H1 (cell line): ENCODE measurements at regions not wholly inside any gene's neighbourhood (a gene's known extent, or its start where the extent isn't known, plus 50 kb on each side); places are given as distances from the start of the nearest gene placed in this dataset.

ENCODE experiments used
- CTCF ChIA-PET: fragments of 300-600 bp; sonication (Branson Sonifier 250); formaldehyde crosslinking; loops from one replicate; lab custom pipeline; 2021; ENCODE audit not compliant: partially characterized antibody; lab: Charles Lee
- POLR2A ChIA-PET: fragments of 300-600 bp; sonication (Branson Sonifier 250); formaldehyde crosslinking; loops from one replicate; lab custom pipeline; 2021; ENCODE audit warnings: inconsistent platforms; ENCODE audit not compliant: partially characterized antibody; lab: Charles Lee
- DNase-seq, 2 experiments: peaks; one replicate each; pipeline versions ENCODE4 v3.0.0 to v3.0.0-alpha.2; 2010 to 2022; ENCODE audit warnings: low spot score in 2 of 2, low read depth in 1 of 2, mixed read lengths in 1 of 2
- FAIRE-seq: peaks from 2 replicates; lab custom pipeline; 2011; peaks lifted over from hg19 to GRCh38; lab: Jason Lieb, UNC
- H2AFZ ChIP-seq: 2 replicates; pipeline ENCODE4 v1.8.1; 2012; ENCODE audit warnings: low read length, inconsistent platforms
- H2AK5ac ChIP-seq: 2 replicates; pipeline ENCODE4 v1.6.1; 2013; ENCODE audit warnings: low read depth, low read length
- H2BK120ac ChIP-seq: replicated peaks from 2 replicates; pipeline ENCODE3; 2013; ENCODE audit warnings: low read depth, low read length, inconsistent platforms
- H2BK12ac ChIP-seq: 2 replicates; pipeline ENCODE4 v1.6.1; 2013; ENCODE audit warnings: low read depth, low read length
- H2BK15ac ChIP-seq: 2 replicates; pipeline ENCODE4 v1.6.1; 2013; ENCODE audit warnings: low read length
- H2BK20ac ChIP-seq: 2 replicates; pipeline ENCODE4 v1.6.1; 2013; ENCODE audit warnings: low read length
- H2BK5ac ChIP-seq: 2 replicates; pipeline ENCODE4 v1.6.1; 2013; ENCODE audit warnings: low read depth, low read length
- H3K14ac ChIP-seq: 2 replicates; pipeline ENCODE4 v1.6.1; 2013; ENCODE audit warnings: inconsistent platforms; ENCODE audit not compliant: insufficient read length
- H3K18ac ChIP-seq: 2 replicates; pipeline ENCODE4 v1.6.1; 2013; ENCODE audit warnings: low read length; ENCODE audit errors: extremely low read depth
- H3K23ac ChIP-seq: 2 replicates; pipeline ENCODE4 v1.6.1; 2013; ENCODE audit warnings: inconsistent platforms; ENCODE audit not compliant: insufficient read length
- H3K23me2 ChIP-seq: 2 replicates; pipeline ENCODE4 v1.6.1; 2013; ENCODE audit warnings: low read depth, low read length
- H3K27ac ChIP-seq: 2 replicates; pipeline ENCODE4 v1.6.1; 2011; ENCODE audit warnings: low read depth, low read length, inconsistent platforms
- H3K27me3 ChIP-seq, 4 experiments: replicated peaks in 1 of 4; 1 replicate in 1 of 4; 2 replicates in 3 of 4; pipeline versions ENCODE4 v1.6.1 to v1.8.1; 2011 to 2013; ENCODE audit warnings: low read length in 3 of 4, mild to moderate bottlenecking in 3 of 4, inconsistent platforms in 2 of 4, mixed read lengths in 2 of 4, moderate library complexity in 1 of 4; ENCODE audit not compliant: control insufficient read depth in 3 of 4, insufficient read depth in 3 of 4; ENCODE audit errors: extremely low read depth in 1 of 4
- H3K36me3 ChIP-seq, 4 experiments: 2 replicates each; pipeline versions ENCODE4 v1.6.1 to v1.8.1; 2011 to 2013; ENCODE audit warnings: mild to moderate bottlenecking in 4 of 4, low read length in 3 of 4, moderate library complexity in 2 of 4, control low read depth in 1 of 4, inconsistent platforms in 1 of 4; ENCODE audit not compliant: insufficient read depth in 4 of 4, control insufficient read depth in 2 of 4
- H3K4ac ChIP-seq: replicated peaks from 2 replicates; pipeline ENCODE3; 2013; ENCODE audit warnings: low read length, low read depth, mixed read lengths, inconsistent platforms; ENCODE audit not compliant: insufficient read length
- H3K4me1 ChIP-seq, 4 experiments: replicated peaks in 1 of 4; 1 replicate in 1 of 4; 2 replicates in 3 of 4; pipeline versions ENCODE4 v1.6.1 to v1.8.1; 2011 to 2013; ENCODE audit warnings: low read length in 3 of 4, inconsistent platforms in 2 of 4, mixed read lengths in 1 of 4; ENCODE audit not compliant: insufficient read depth in 4 of 4, control insufficient read depth in 3 of 4
- H3K4me2 ChIP-seq, 2 experiments: 2 replicates each; pipeline versions ENCODE4 v1.6.1 to v1.8.1; 2011 to 2013; ENCODE audit warnings: low read depth in 2 of 2, low read length in 2 of 2, control low read depth in 1 of 2, inconsistent platforms in 1 of 2, mild to moderate bottlenecking in 1 of 2; ENCODE audit not compliant: insufficient read depth in 1 of 2
- H3K4me3 ChIP-seq, 4 experiments: fragments of 200-600, 300-600 bp in 1 of 4; sonication (generic), shearing (Covaris generic), sonication (Bioruptor Twin) in 1 of 4; 2 replicates each; pipeline versions ENCODE4 v1.5.1 to v1.8.1; 2011 to 2016; ENCODE audit warnings: low read length in 4 of 4, low read depth in 3 of 4, control low read depth in 2 of 4, inconsistent platforms in 2 of 4, mild to moderate bottlenecking in 2 of 4, mixed read lengths in 1 of 4, moderate library complexity in 1 of 4; ENCODE audit not compliant: insufficient read depth in 2 of 4; ENCODE audit errors: extremely low read depth in 1 of 4
- H3K56ac ChIP-seq: replicated peaks from 2 replicates; pipeline ENCODE3; 2013; ENCODE audit warnings: low read depth, mild to moderate bottlenecking, mixed read lengths, low read length, inconsistent platforms; ENCODE audit not compliant: insufficient read length
- H3K79me1 ChIP-seq: 2 replicates; pipeline ENCODE4 v1.6.1; 2013; ENCODE audit warnings: low read depth, low read length, control low read depth
- H3K79me2 ChIP-seq, 2 experiments: 2 replicates each; pipeline versions ENCODE4 v1.6.1 to v1.8.1; 2012 to 2013; ENCODE audit warnings: low read length in 2 of 2, mild to moderate bottlenecking in 2 of 2, inconsistent platforms in 1 of 2; ENCODE audit not compliant: insufficient read depth in 2 of 2, control insufficient read depth in 1 of 2
- H3K9ac ChIP-seq, 4 experiments: replicated peaks in 1 of 4; 1 replicate in 1 of 4; 2 replicates in 3 of 4; pipeline versions ENCODE4 v1.6.1 to v1.8.1; 2011 to 2013; ENCODE audit warnings: low read depth in 3 of 4, low read length in 3 of 4, control low read depth in 2 of 4, mild to moderate bottlenecking in 2 of 4, moderate library complexity in 2 of 4, inconsistent platforms in 1 of 4; ENCODE audit errors: extremely low read depth in 1 of 4
- H3K9me3 ChIP-seq, 2 experiments: 2 replicates each; pipeline versions ENCODE4 v1.6.1 to v1.8.1; 2012 to 2013; ENCODE audit warnings: mild to moderate bottlenecking in 2 of 2, moderate library complexity in 2 of 2, control low read depth in 1 of 2, inconsistent platforms in 1 of 2, low read depth in 1 of 2, low read length in 1 of 2, mixed read lengths in 1 of 2; ENCODE audit not compliant: insufficient read depth in 2 of 2
- H4K20me1 ChIP-seq, 2 experiments: replicated peaks in 1 of 2; 2 replicates each; pipeline versions ENCODE3 to v1.8.1; 2011 to 2013; ENCODE audit warnings: inconsistent platforms in 2 of 2, low read length in 2 of 2, mild to moderate bottlenecking in 1 of 2; ENCODE audit not compliant: insufficient read depth in 2 of 2, control insufficient read depth in 1 of 2
- H4K5ac ChIP-seq: 2 replicates; pipeline ENCODE4 v1.6.1; 2013; ENCODE audit warnings: low read length, low read depth, mixed read lengths, inconsistent platforms; ENCODE audit not compliant: insufficient read length
- H4K8ac ChIP-seq: 2 replicates; pipeline ENCODE4 v1.8.0; 2013; ENCODE audit warnings: mild to moderate bottlenecking, moderate library complexity, low read length, inconsistent platforms; ENCODE audit not compliant: insufficient read depth; ENCODE audit errors: extremely low read depth
- H4K91ac ChIP-seq: replicated peaks from 2 replicates; pipeline ENCODE3; 2013; ENCODE audit warnings: low read length, mixed read lengths, inconsistent platforms; ENCODE audit not compliant: insufficient read length
- ATF3 ChIP-seq: IDR thresholded peaks from 2 replicates; pipeline ENCODE4 v1.6.1; 2011; ENCODE audit warnings: low read depth, mild to moderate bottlenecking, low read length; ENCODE audit not compliant: insufficient read depth
- E2F6 ChIP-seq: IDR thresholded peaks from 2 replicates; pipeline ENCODE4 v1.6.1; 2012; ENCODE audit warnings: inconsistent platforms
- EZH2 ChIP-seq: fragments of 200-600 bp; sonication (generic); IDR thresholded peaks from 2 replicates; pipeline ENCODE4 v1.7.1; 2012; ENCODE audit warnings: low read depth, mild to moderate bottlenecking, moderate library complexity, low read length, inconsistent platforms; ENCODE audit not compliant: severe bottlenecking
- HDAC2 ChIP-seq, 2 experiments: fragments of 300-600 bp in 1 of 2; sonication (generic) in 1 of 2; IDR thresholded peaks; 2 replicates each; pipeline ENCODE4 v1.6.1; 2011 to 2012; ENCODE audit warnings: low read depth in 2 of 2, low read length in 2 of 2, mild to moderate bottlenecking in 2 of 2, moderate library complexity in 2 of 2, borderline replicate concordance in 1 of 2, inconsistent platforms in 1 of 2
- MAFK ChIP-seq: IDR thresholded peaks from 2 replicates; pipeline ENCODE4 v1.6.1; 2012; ENCODE audit warnings: low read depth, mild to moderate bottlenecking, improper control_type of control experiment, low read length
- POLR2AphosphoS5 ChIP-seq: IDR thresholded peaks from 2 replicates; pipeline ENCODE4 v1.6.1; 2011; ENCODE audit warnings: low read depth, low read length
- POU5F1 ChIP-seq: IDR thresholded peaks from 2 replicates; pipeline ENCODE4 v1.6.1; 2011; ENCODE audit warnings: low read depth, mild to moderate bottlenecking, low read length, moderate library complexity
- RBBP5 ChIP-seq: IDR thresholded peaks from 2 replicates; pipeline ENCODE4 v1.7.1; 2012; ENCODE audit warnings: low read depth, mild to moderate bottlenecking, inconsistent platforms, low read length, moderate library complexity, borderline replicate concordance
- TBP ChIP-seq: IDR thresholded peaks from 2 replicates; pipeline ENCODE4 v1.6.1; 2011; ENCODE audit warnings: low read depth, low read length, improper control_type of control experiment
- USF2 ChIP-seq: IDR thresholded peaks from 2 replicates; pipeline ENCODE4 v1.6.1; 2011; ENCODE audit warnings: low read length, improper control_type of control experiment
- WGBS, 2 experiments: shearing (Covaris generic) in 1 of 2; methylation state at CpG; one replicate each; pipeline versions ENCODE4 v1.1.6 to v1.1.7; 2013 to 2015; ENCODE audit warnings: low lambda C conversion rate in 2 of 2, mixed read lengths in 2 of 2, inconsistent platforms in 1 of 2, low coverage in 1 of 2, missing lambda C conversion rate in 1 of 2; ENCODE audit not compliant: insufficient replicate concordance in 2 of 2, insufficient coverage in 1 of 2, insufficient read length in 1 of 2; ENCODE audit errors: extremely low coverage in 1 of 2, missing lambda C conversion rate in 1 of 2; 5-methylcytosine and 5-hydroxymethylcytosine counted together

- no peak overlapping the region for H2BK120ac ChIP-seq
- H3K4me2 ChIP-seq = no peak overlapping the region
- no peak overlapping the region for H2BK15ac ChIP-seq
- 82% methylated on average over 5 of the region's 5 CpGs; no CpG with 5 or more reads in 1 of the 2 experiments for WGBS, 2 experiments
- H3K36me3 ChIP-seq = no peaks in the 10 kb centered on the region
- no peaks in the 10 kb centered on the region for H3K79me2 ChIP-seq
- H4K20me1 ChIP-seq = no peaks in the 10 kb centered on the region
- no peak overlapping the region for H4K8ac ChIP-seq
- no peak overlapping the region for H4K91ac ChIP-seq
- H2BK12ac ChIP-seq = no peak overlapping the region
- FAIRE-seq = no peak
- H3K56ac ChIP-seq = no peak overlapping the region
- H3K14ac ChIP-seq = no peak overlapping the region
- TF ChIP-seq RBBP5 (no peak), E2F6 (no peak), POLR2AphosphoS5 (no peak), TBP (no peak), USF2 (no peak), MAFK (no peak), POU5F1 (no peak), HDAC2 (IDR thresholded peaks at IDR 0.05; ENCODE audit: borderline replicate concordance in 1 of 2, low read depth in 2 of 2, low read length in 2 of 2) (no peak), EZH2 (no peak), ATF3 (no peak)
- H3K9me3 ChIP-seq = no peaks in the 10 kb centered on the region
- H2BK20ac ChIP-seq = no peak overlapping the region
- H4K5ac ChIP-seq = no peak overlapping the region
- ChIA-PET POLR2A (no interaction called here), CTCF (interaction anchor here (1.3 to 1.9 kb wide), 3 partner anchors 11 to 24 kb away, joined by 5 to 6 read pairs (median 5); no protein-coding TSS in a partner anchor)
- H3K4me1 ChIP-seq = no peaks in the 10 kb centered on the region
- H2AFZ ChIP-seq = no peak overlapping the region
- H2AK5ac ChIP-seq = no peak overlapping the region
- no peaks in the 10 kb centered on the region for H3K23me2 ChIP-seq
- DNase-seq = no peak
- H3K9ac ChIP-seq = no peak overlapping the region
- no peak overlapping the region for H3K23ac ChIP-seq
- H3K27ac ChIP-seq = no peak overlapping the region
- no peak overlapping the region for H3K4me3 ChIP-seq
- no peaks in the 10 kb centered on the region for H3K79me1 ChIP-seq
- H3K27me3 ChIP-seq = no peaks in the 10 kb centered on the region; a peak in 1 of 7 replicates
- H2BK5ac ChIP-seq = no peak overlapping the region
- H3K4ac ChIP-seq = no peak overlapping the region
- no peak overlapping the region for H3K18ac ChIP-seq
These were observed 73.3 kb upstream of the AKAP13 start for GRCh38 chr15:85306946-85307686.
